GM13976 (cell line): ENCODE measurements at regions not wholly inside any gene's neighbourhood (a gene's known extent, or its start where the extent isn't known, plus 50 kb on each side); places are given as distances from the start of the nearest gene placed in this dataset.

Source experiments
- DNase-seq: peaks from one replicate; pipeline ENCODE4 v3.0.0; 2012; ENCODE audit warnings: low spot score
- in situ Hi-C: fragments of 300-500 bp; cut with MboI; formaldehyde crosslinking; loops from one replicate; pipeline ENCODE4 v1.12.0; 2022; ENCODE audit warnings: low sequenced_read_pairs, mixed read lengths, inconsistent platforms; ENCODE audit not compliant: unreplicated experiment
- TF ChIP-seq, protein P1 (sequence below): IDR thresholded peaks from 2 replicates; pipeline ENCODE4 v1.5.1; 2012; ENCODE audit warnings: borderline replicate concordance, mild to moderate bottlenecking; ENCODE audit not compliant: insufficient read depth; ENCODE audit errors: extremely low read depth, missing control alignments, control extremely low read depth

GRCh38 chr6:10163203-10163962 is 251.5 kb downstream of the TFAP2A start:
- TF ChIP-seq, protein P1, sequence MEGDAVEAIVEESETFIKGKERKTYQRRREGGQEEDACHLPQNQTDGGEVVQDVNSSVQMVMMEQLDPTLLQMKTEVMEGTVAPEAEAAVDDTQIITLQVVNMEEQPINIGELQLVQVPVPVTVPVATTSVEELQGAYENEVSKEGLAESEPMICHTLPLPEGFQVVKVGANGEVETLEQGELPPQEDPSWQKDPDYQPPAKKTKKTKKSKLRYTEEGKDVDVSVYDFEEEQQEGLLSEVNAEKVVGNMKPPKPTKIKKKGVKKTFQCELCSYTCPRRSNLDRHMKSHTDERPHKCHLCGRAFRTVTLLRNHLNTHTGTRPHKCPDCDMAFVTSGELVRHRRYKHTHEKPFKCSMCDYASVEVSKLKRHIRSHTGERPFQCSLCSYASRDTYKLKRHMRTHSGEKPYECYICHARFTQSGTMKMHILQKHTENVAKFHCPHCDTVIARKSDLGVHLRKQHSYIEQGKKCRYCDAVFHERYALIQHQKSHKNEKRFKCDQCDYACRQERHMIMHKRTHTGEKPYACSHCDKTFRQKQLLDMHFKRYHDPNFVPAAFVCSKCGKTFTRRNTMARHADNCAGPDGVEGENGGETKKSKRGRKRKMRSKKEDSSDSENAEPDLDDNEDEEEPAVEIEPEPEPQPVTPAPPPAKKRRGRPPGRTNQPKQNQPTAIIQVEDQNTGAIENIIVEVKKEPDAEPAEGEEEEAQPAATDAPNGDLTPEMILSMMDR: no peak
- no peak for DNase-seq
- in situ Hi-C loops: no loop called here

GRCh38 chr6:10156875-10157274 is 258.0 kb downstream of the TFAP2A start:
- DNase-seq: no peak
- in situ Hi-C loops: no loop called here
- TF ChIP-seq, protein P1: no peak

- in situ Hi-C loops: no loop called here
- no peak for DNase-seq
- TF ChIP-seq, protein P1: no peak
These were observed 260.6 kb downstream of the TFAP2A start for GRCh38 chr6:10154251-10154650.

DNA sequence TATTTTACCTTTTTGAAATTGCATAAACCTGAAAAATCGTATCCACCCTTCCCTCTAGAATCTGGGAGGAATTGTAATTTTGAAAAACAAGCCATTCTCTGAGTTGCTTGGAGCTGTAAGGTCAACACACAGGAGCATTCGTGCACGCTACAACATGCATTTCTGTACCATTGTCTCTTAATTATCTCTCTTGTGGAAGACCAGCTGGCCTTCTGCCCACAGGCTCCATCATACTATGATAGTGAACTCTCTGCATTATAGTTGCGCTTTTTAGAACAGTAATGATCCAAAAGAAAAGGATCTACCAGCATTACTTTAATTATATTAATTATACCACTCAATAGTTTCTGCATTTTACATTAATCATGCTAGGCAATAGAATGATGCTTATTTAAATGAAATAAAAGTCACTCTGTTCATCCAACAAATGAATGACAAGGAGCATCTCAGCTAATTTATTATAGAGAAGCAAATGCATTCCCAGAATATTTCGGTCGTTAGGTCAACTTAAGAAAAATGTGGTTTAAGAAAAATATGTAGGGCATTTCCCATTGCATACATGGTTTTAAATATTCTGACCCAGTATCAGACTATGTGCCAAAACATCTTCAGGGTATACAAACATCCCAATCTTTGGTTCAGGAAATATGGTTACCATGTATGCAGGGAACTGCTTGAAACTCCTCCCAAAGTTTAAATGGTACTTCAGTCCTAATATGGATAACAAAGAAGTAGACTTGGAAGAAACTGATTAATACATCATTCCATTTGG is 263.5 kb downstream of the TFAP2A start:
- in situ Hi-C loops: no loop called here
- no peak for DNase-seq
- TF ChIP-seq, protein P1: no peak

DNA sequence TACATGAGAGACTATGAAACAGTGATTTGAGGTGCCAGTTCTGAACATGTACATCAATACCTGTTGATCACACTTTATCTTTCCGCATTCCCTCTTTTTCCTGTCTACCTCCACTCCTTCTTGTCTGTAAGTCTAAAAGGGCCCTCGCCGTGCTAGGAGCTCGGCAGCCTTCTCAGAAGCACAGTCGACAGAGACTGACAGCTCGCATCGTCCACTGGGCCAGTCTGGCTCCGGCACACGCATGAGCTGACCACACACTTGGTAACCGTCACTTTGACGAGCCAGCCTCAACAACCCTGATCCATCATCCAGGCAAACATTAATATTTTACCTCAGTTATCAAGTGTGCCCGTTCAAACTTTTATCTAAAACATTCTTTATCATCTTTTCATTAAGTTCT is 265.3 kb downstream of the TFAP2A start:
- no peak for DNase-seq
- in situ Hi-C loops: no loop called here
- TF ChIP-seq, protein P1: no peak

GRCh38 chr6:10146715-10147451 is 268.0 kb downstream of the TFAP2A start:
- TF ChIP-seq, protein P1: no peak
- peak; percentile 50 for DNase-seq
- in situ Hi-C loops: no loop called here
